ENCODE measurements at regions not wholly inside any gene's neighbourhood (a gene's known extent, or its start where the extent isn't known, plus 50 kb on each side); places are given as distances from the start of the nearest gene placed in this dataset.

DNA sequence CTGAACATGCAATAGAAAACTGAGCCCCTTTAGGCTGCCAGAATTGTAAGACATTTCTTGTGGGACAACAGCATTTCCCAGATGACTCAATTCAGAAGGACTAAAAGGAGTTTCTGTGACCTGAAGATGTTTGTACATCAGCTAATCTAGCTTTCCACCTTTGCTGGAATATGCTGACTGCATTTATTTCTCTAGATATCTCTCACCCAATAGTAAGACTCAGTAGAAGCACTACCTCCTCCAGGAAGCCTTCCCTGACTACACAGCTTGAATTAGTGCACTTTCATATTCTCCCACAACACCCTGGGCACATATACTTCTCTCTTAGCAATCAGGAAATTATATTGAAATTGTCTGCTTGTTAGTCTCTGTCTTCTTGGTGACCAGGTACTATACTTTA, 98.1 kb upstream of the BLID start:
- TF ChIP-seq, protein P1, sequence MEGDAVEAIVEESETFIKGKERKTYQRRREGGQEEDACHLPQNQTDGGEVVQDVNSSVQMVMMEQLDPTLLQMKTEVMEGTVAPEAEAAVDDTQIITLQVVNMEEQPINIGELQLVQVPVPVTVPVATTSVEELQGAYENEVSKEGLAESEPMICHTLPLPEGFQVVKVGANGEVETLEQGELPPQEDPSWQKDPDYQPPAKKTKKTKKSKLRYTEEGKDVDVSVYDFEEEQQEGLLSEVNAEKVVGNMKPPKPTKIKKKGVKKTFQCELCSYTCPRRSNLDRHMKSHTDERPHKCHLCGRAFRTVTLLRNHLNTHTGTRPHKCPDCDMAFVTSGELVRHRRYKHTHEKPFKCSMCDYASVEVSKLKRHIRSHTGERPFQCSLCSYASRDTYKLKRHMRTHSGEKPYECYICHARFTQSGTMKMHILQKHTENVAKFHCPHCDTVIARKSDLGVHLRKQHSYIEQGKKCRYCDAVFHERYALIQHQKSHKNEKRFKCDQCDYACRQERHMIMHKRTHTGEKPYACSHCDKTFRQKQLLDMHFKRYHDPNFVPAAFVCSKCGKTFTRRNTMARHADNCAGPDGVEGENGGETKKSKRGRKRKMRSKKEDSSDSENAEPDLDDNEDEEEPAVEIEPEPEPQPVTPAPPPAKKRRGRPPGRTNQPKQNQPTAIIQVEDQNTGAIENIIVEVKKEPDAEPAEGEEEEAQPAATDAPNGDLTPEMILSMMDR (conservative IDR thresholded peaks at IDR 0.05; ENCODE audit: low read length): no peak
- TF ChIP-seq EZH2phosphoT487 (IDR thresholded peaks at IDR 0.05; ENCODE audit: borderline replicate concordance): no peak
- no peak overlapping the region for H2AFZ ChIP-seq (ENCODE audit: low read length)
- no peaks in the 10 kb centered on the region for H3K27me3 ChIP-seq (ENCODE audit: insufficient read depth, low read length, poor library complexity, severe bottlenecking)
- H4K20me1 ChIP-seq (ENCODE audit: insufficient read depth, low read length, poor library complexity, severe bottlenecking): no peaks in the 10 kb centered on the region
- no peaks in the 10 kb centered on the region for H3F3A ChIP-seq (ENCODE audit: low read depth)
- no peaks in the 10 kb centered on the region for H3K4me1 ChIP-seq (ENCODE audit: insufficient read depth, low read length, poor library complexity, severe bottlenecking)
- H3K4me3 ChIP-seq (ENCODE audit: low read length, poor library complexity, severe bottlenecking): no peak overlapping the region
- H3K4me2 ChIP-seq (ENCODE audit: low read depth, low read length, poor library complexity, severe bottlenecking): no peak overlapping the region
- no peaks in the 10 kb centered on the region for H3K9me2 ChIP-seq (replicated peaks; ENCODE audit: low read depth, low read length)
- H3K9ac ChIP-seq (ENCODE audit: low read depth, low read length, poor library complexity, severe bottlenecking): no peak overlapping the region
- H3K9me3 ChIP-seq (ENCODE audit: insufficient read depth, low read depth, low read length): no peaks in the 10 kb centered on the region
- H3K36me3 ChIP-seq (ENCODE audit: insufficient read depth, low read length): no peaks in the 10 kb centered on the region
- H3K79me2 ChIP-seq (ENCODE audit: insufficient read depth, low read length): no peaks in the 10 kb centered on the region

DNA sequence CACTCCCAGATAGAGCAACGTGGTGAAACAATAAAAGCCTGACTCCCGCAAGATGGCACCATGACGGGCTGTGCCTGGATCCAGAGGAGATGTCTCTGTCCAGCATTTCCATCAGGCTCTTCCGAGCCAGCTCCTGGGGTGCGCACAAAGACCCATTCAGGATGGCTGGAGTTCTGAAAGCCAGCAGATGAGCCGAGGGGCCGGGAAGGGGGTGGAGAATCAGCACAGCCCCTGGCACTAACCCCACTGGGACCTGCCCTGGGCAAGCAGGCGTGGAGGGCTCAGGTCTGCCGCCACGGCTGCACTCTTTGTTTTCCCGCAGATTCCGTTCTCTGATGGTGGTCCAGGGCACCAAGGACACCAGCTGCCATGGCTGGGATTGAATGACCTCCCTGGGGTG, 97.2 kb upstream of the BLID start:
- Histone ChIP-seq H3K27me3 (ENCODE audit: insufficient read depth, low read length, poor library complexity, severe bottlenecking) (no peaks in the 10 kb centered on the region), H3F3A (ENCODE audit: low read depth) (no peaks in the 10 kb centered on the region), H3K79me2 (ENCODE audit: insufficient read depth, low read length) (no peaks in the 10 kb centered on the region), H2AFZ (ENCODE audit: low read length) (no peak overlapping the region), H3K4me2 (ENCODE audit: low read depth, low read length, poor library complexity, severe bottlenecking) (no peak overlapping the region), H3K9me3 (ENCODE audit: insufficient read depth, low read depth, low read length) (no peaks in the 10 kb centered on the region), H3K36me3 (ENCODE audit: insufficient read depth, low read length) (no peaks in the 10 kb centered on the region), H3K4me1 (ENCODE audit: insufficient read depth, low read length, poor library complexity, severe bottlenecking) (no peaks in the 10 kb centered on the region), H3K4me3 (ENCODE audit: low read length, poor library complexity, severe bottlenecking) (no peak overlapping the region), H3K9ac (ENCODE audit: low read depth, low read length, poor library complexity, severe bottlenecking) (no peak overlapping the region), H4K20me1 (ENCODE audit: insufficient read depth, low read length, poor library complexity, severe bottlenecking) (no peaks in the 10 kb centered on the region), H3K9me2 (replicated peaks; ENCODE audit: low read depth, low read length) (no peaks in the 10 kb centered on the region)
- TF ChIP-seq, protein P1 (conservative IDR thresholded peaks at IDR 0.05; ENCODE audit: low read length): no peak
- TF ChIP-seq EZH2phosphoT487 (IDR thresholded peaks at IDR 0.05; ENCODE audit: borderline replicate concordance): no peak

DNA sequence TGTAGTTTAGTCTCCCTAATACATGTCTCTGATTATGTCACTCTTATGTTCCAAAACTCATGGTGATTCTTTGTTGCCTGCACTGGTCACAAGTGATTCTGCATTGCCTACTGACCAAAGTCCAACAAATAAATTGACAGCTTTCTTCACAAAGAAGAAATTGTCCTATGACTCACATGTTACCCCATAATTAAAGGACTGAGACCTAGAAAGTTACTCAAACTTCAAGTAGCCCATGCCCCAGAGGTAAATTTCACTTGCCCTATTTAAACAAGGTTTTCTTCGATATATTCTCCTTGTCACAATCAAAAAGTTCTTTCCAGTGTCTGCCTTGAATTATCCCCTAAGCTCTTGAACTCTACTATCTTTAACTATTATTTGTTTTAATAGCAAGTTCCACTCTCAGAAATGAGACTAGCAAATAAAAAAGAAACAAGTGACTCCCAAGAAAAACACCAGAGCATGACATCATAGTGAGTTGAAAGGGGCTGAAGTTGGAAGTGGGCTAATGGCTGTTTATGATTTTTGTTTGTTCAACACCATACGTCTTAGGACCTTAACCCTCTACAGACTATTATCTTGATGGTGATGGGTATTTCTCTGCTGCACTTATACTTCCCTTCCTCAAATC, 94.5 kb upstream of the BLID start:
- TF ChIP-seq, protein P1 (conservative IDR thresholded peaks at IDR 0.05; ENCODE audit: low read length): no peak
- no peak for TF ChIP-seq EZH2phosphoT487 (IDR thresholded peaks at IDR 0.05; ENCODE audit: borderline replicate concordance)
- H3K4me3 ChIP-seq (ENCODE audit: low read length, poor library complexity, severe bottlenecking): no peak overlapping the region

More for the DNA sequence above, 94.5 kb upstream of the BLID start:
- H3K79me2 ChIP-seq (ENCODE audit: insufficient read depth, low read length): no peaks in the 10 kb centered on the region
- H3K4me1 ChIP-seq (ENCODE audit: insufficient read depth, low read length, poor library complexity, severe bottlenecking): no peaks in the 10 kb centered on the region
- no peak overlapping the region for H3K9ac ChIP-seq (ENCODE audit: low read depth, low read length, poor library complexity, severe bottlenecking)
- H2AFZ ChIP-seq (ENCODE audit: low read length): no peak overlapping the region
- H3K9me3 ChIP-seq (ENCODE audit: insufficient read depth, low read depth, low read length): no peaks in the 10 kb centered on the region
- H3K36me3 ChIP-seq (ENCODE audit: insufficient read depth, low read length): no peaks in the 10 kb centered on the region
- no peaks in the 10 kb centered on the region for H3K27me3 ChIP-seq (ENCODE audit: insufficient read depth, low read length, poor library complexity, severe bottlenecking)
- no peaks in the 10 kb centered on the region for H3F3A ChIP-seq (ENCODE audit: low read depth)
- no peaks in the 10 kb centered on the region for H3K9me2 ChIP-seq (replicated peaks; ENCODE audit: low read depth, low read length)
- no peak overlapping the region for H3K4me2 ChIP-seq (ENCODE audit: low read depth, low read length, poor library complexity, severe bottlenecking)
- no peaks in the 10 kb centered on the region for H4K20me1 ChIP-seq (ENCODE audit: insufficient read depth, low read length, poor library complexity, severe bottlenecking)

All from Loucy (cell line).